NCI-H526 (cell line): ENCODE measurements at regions not wholly inside any gene's neighbourhood (a gene's known extent, or its start where the extent isn't known, plus 50 kb on each side); places are given as distances from the start of the nearest gene placed in this dataset.
A peak's percentile ranks its signal among the peaks of the same experiment; 100 is the strongest.

ENCODE experiments used
- DNase-seq, 2 experiments: peaks; one replicate each; lab custom pipeline; 2025; lab: John Stamatoyannopoulos, UW

GRCh38 chr5:116651653-116652052 lies 77.0 kb upstream of the SEMA6A start:
- no peak for DNase-seq

GRCh38 chr5:116650964-116651363 lies 76.3 kb upstream of the SEMA6A start:
- peak in 1 of 2 experiments; percentile 0 for DNase-seq

- no peak for DNase-seq
These were observed 75.9 kb upstream of the SEMA6A start for GRCh38 chr5:116650544-116650943.

GRCh38 chr5:116646611-116647289 lies 72.1 kb upstream of the SEMA6A start:
- no peak for DNase-seq

GRCh38 chr5:116645627-116646026 lies 71.0 kb upstream of the SEMA6A start:
- DNase-seq: no peak

- DNase-seq: no peak
These were observed 65.6 kb upstream of the SEMA6A start for GRCh38 chr5:116640236-116640635.

GRCh38 chr5:116637149-116637740 lies 62.6 kb upstream of the SEMA6A start:
- DNase-seq: no peak

GRCh38 chr5:116632890-116633289 lies 58.3 kb upstream of the SEMA6A start:
- DNase-seq: no peak

GRCh38 chr5:116631147-116631546 lies 56.5 kb upstream of the SEMA6A start:
- DNase-seq: no peak

- no peak for DNase-seq
These were observed 54.5 kb upstream of the SEMA6A start for GRCh38 chr5:116629168-116629567.

GRCh38 chr5:116626945-116627679 lies 52.5 kb upstream of the SEMA6A start:
- no peak for DNase-seq

- no peak for DNase-seq
These were observed 51.7 kb upstream of the SEMA6A start for GRCh38 chr5:116626272-116626723.
